ENCODE measurements at regions not wholly inside any gene's neighbourhood (a gene's known extent, or its start where the extent isn't known, plus 50 kb on each side); places are given as distances from the start of the nearest gene placed in this dataset.

DNA sequence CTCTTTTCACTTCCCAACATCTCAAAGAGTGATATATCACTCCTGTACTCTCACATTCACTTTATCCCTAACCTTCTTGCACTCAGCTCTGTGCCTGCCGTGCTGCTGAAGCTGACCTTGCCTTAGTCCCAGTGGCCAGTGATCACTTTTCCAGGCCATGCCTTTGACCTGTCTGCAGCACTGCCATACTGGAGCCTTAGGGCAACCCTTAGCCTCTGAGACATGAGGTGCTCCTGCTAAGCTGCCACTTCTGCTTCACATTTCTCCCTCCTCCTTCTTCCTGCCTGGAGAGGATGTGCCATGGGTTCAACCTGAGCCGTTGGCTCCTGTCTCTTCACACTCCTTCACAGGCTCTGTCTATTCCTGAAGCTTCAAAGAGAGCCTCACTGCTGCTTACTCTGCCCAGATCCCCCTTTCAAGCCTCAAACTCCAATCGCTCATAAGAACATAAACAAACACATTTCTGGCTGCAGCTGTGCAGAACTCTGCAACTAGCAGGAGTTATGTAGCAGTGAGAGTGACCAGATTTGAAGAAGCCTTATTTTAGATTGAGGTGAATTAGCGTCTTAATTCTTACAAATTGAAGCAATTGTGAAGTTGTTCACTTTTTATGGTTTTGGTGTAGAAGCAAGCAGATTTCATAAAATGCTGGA lies 716.2 kb upstream of the FANCL start:
- Histone ChIP-seq H3K9ac (ENCODE audit: low read length) (no peak overlapping the region), H3K79me2 (replicated peaks; ENCODE audit: insufficient read depth, low read length) (no peaks in the 10 kb centered on the region), H4K20me1 (ENCODE audit: insufficient read depth) (no peaks in the 10 kb centered on the region), H3K9me2 (ENCODE audit: insufficient read depth, low read length) (no peaks in the 10 kb centered on the region), H3K27ac (ENCODE audit: low read length) (no peak overlapping the region), H2AFZ (ENCODE audit: low read depth, low read length) (no peak overlapping the region), H3K9me3 (ENCODE audit: low read length) (no peaks in the 10 kb centered on the region), H3K4me3 (ENCODE audit: low read length) (no peak overlapping the region), H3K27me3 (ENCODE audit: insufficient read depth, low read depth, low read length) (no peaks in the 10 kb centered on the region), H3F3A (ENCODE audit: insufficient read depth, low read length, poor library complexity, severe bottlenecking) (no peaks in the 10 kb centered on the region), H3K4me2 (ENCODE audit: low read length) (no peak overlapping the region), H3K36me3 (ENCODE audit: insufficient read depth, low read length) (no peaks in the 10 kb centered on the region)
- TF ChIP-seq TAF1 (IDR thresholded peaks at IDR 0.05; ENCODE audit: low read depth) (no peak), EZH2 (IDR thresholded peaks at IDR 0.05; ENCODE audit: borderline replicate concordance, insufficient read depth, low read length, poor library complexity, severe bottlenecking) (no peak), MXI1 (conservative IDR thresholded peaks at IDR 0.05; ENCODE audit: poor library complexity, severe bottlenecking) (no peak), SMC3 (conservative IDR thresholded peaks at IDR 0.05; ENCODE audit: poor library complexity) (no peak), POLR2AphosphoS5 (IDR thresholded peaks at IDR 0.05) (no peak)
- TF ChIP-seq, protein P1, sequence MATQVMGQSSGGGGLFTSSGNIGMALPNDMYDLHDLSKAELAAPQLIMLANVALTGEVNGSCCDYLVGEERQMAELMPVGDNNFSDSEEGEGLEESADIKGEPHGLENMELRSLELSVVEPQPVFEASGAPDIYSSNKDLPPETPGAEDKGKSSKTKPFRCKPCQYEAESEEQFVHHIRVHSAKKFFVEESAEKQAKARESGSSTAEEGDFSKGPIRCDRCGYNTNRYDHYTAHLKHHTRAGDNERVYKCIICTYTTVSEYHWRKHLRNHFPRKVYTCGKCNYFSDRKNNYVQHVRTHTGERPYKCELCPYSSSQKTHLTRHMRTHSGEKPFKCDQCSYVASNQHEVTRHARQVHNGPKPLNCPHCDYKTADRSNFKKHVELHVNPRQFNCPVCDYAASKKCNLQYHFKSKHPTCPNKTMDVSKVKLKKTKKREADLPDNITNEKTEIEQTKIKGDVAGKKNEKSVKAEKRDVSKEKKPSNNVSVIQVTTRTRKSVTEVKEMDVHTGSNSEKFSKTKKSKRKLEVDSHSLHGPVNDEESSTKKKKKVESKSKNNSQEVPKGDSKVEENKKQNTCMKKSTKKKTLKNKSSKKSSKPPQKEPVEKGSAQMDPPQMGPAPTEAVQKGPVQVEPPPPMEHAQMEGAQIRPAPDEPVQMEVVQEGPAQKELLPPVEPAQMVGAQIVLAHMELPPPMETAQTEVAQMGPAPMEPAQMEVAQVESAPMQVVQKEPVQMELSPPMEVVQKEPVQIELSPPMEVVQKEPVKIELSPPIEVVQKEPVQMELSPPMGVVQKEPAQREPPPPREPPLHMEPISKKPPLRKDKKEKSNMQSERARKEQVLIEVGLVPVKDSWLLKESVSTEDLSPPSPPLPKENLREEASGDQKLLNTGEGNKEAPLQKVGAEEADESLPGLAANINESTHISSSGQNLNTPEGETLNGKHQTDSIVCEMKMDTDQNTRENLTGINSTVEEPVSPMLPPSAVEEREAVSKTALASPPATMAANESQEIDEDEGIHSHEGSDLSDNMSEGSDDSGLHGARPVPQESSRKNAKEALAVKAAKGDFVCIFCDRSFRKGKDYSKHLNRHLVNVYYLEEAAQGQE (IDR thresholded peaks at IDR 0.05; ENCODE audit: borderline replicate concordance): no peak

DNA sequence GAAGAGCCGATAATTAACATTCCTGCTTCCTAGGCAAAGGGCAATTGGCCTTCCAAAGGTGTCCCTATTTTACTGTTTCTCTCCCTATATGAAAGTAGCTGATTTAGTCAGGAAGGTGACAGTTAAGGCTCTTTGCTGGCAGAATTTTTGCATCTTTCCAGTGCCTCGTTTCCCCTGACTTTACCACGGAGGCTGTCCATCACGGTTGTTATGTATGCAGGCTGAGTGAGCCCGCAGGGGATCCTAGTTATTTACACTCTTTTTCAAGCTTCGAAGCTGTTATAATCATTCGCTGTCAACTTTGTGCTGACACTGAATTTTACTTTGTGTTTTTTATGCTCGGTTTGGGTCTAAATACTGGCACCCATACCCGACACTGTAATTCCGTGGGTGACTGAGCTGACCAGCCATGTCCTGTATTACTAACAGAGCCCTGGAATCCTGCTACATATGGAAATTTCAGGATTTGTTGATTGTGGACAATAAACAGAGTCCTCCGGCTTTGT lies 713.8 kb upstream of the FANCL start:
- Histone ChIP-seq H3K36me3 (ENCODE audit: insufficient read depth, low read length) (no peaks in the 10 kb centered on the region), H3F3A (ENCODE audit: insufficient read depth, low read length, poor library complexity, severe bottlenecking) (no peaks in the 10 kb centered on the region), H3K79me2 (replicated peaks; ENCODE audit: insufficient read depth, low read length) (no peaks in the 10 kb centered on the region), H2AFZ (ENCODE audit: low read depth, low read length) (no peak overlapping the region), H4K20me1 (ENCODE audit: insufficient read depth) (no peaks in the 10 kb centered on the region), H3K27me3 (ENCODE audit: insufficient read depth, low read depth, low read length) (no peaks in the 10 kb centered on the region), H3K4me2 (ENCODE audit: low read length) (no peak overlapping the region), H3K9me2 (ENCODE audit: insufficient read depth, low read length) (no peaks in the 10 kb centered on the region), H3K4me3 (ENCODE audit: low read length) (no peak overlapping the region), H3K27ac (ENCODE audit: low read length) (peak overlapping the region; percentile 24), H3K9me3 (ENCODE audit: low read length) (no peaks in the 10 kb centered on the region), H3K9ac (ENCODE audit: low read length) (no peak overlapping the region)
- TF ChIP-seq RAD21 (conservative IDR thresholded peaks at IDR 0.05): no peak
- TF ChIP-seq, protein P2, sequence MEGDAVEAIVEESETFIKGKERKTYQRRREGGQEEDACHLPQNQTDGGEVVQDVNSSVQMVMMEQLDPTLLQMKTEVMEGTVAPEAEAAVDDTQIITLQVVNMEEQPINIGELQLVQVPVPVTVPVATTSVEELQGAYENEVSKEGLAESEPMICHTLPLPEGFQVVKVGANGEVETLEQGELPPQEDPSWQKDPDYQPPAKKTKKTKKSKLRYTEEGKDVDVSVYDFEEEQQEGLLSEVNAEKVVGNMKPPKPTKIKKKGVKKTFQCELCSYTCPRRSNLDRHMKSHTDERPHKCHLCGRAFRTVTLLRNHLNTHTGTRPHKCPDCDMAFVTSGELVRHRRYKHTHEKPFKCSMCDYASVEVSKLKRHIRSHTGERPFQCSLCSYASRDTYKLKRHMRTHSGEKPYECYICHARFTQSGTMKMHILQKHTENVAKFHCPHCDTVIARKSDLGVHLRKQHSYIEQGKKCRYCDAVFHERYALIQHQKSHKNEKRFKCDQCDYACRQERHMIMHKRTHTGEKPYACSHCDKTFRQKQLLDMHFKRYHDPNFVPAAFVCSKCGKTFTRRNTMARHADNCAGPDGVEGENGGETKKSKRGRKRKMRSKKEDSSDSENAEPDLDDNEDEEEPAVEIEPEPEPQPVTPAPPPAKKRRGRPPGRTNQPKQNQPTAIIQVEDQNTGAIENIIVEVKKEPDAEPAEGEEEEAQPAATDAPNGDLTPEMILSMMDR (IDR thresholded peaks at IDR 0.05; ENCODE audit: poor library complexity, severe bottlenecking): no peak
- TF ChIP-seq SMC3 (conservative IDR thresholded peaks at IDR 0.05; ENCODE audit: poor library complexity): no peak
- peak; percentile 15 for TF ChIP-seq POLR2AphosphoS5 (IDR thresholded peaks at IDR 0.05)
- no peak for TF ChIP-seq EP300 (conservative IDR thresholded peaks at IDR 0.05; ENCODE audit: poor library complexity, severe bottlenecking)
